Keratinocyte (primary cell): ENCODE measurements at regions not wholly inside any gene's neighbourhood (a gene's known extent, or its start where the extent isn't known, plus 50 kb on each side); places are given as distances from the start of the nearest gene placed in this dataset.

ENCODE experiments used
- DNase-seq: peaks from one replicate; pipeline ENCODE4 v3.0.0-alpha.2; 2011; ENCODE audit warnings: low read depth, missing footprints, low spot score
- FAIRE-seq: peaks from 2 replicates; lab custom pipeline; 2011; peaks lifted over from hg19 to GRCh38; lab: Jason Lieb, UNC
- H2AFZ ChIP-seq: 2 replicates; pipeline ENCODE4 v1.6.0; 2012; ENCODE audit warnings: low read length, control low read depth, inconsistent platforms; ENCODE audit not compliant: control insufficient read depth
- H3K27ac ChIP-seq: 2 replicates; pipeline ENCODE4 v1.5.1; 2011; ENCODE audit warnings: low read length; ENCODE audit not compliant: control insufficient read depth, insufficient read depth
- H3K27me3 ChIP-seq: 3 replicates; pipeline ENCODE4 v1.6.0; 2011; ENCODE audit warnings: low read length; ENCODE audit not compliant: control insufficient read depth, insufficient read depth; ENCODE audit errors: extremely low read depth
- H3K36me3 ChIP-seq, 2 experiments: 2 replicates in 1 of 2; 3 replicates in 1 of 2; pipeline ENCODE4 v1.5.1; 2011; ENCODE audit warnings: low read length in 2 of 2, mild to moderate bottlenecking in 1 of 2; ENCODE audit not compliant: control insufficient read depth in 2 of 2, insufficient read depth in 2 of 2; ENCODE audit errors: extremely low read depth in 1 of 2
- H3K4me1 ChIP-seq: 3 replicates; pipeline ENCODE4 v1.5.1; 2011; ENCODE audit warnings: low read length; ENCODE audit not compliant: control insufficient read depth, insufficient read depth; ENCODE audit errors: extremely low read depth
- H3K4me2 ChIP-seq: 3 replicates; pipeline ENCODE4 v1.6.0; 2011; ENCODE audit warnings: low read depth, low read length; ENCODE audit not compliant: control insufficient read depth, insufficient read depth; ENCODE audit errors: extremely low read depth
- H3K4me3 ChIP-seq, 3 experiments: fragments of 200-600 bp in 1 of 3; sonication (generic) in 1 of 3; 2 replicates in 2 of 3; 3 replicates in 1 of 3; pipeline ENCODE4 v1.5.1; 2011 to 2016; ENCODE audit warnings: low read length in 3 of 3, mild to moderate bottlenecking in 3 of 3, control low read depth in 2 of 3, inconsistent platforms in 1 of 3, low read depth in 1 of 3, mixed read lengths in 1 of 3, mixed run types in 1 of 3, moderate library complexity in 1 of 3; ENCODE audit not compliant: control insufficient read depth in 2 of 3, insufficient read depth in 2 of 3; ENCODE audit errors: extremely low read depth in 1 of 3
- H3K79me2 ChIP-seq: 2 replicates; pipeline ENCODE4 v1.6.0; 2012; ENCODE audit warnings: low read length; ENCODE audit not compliant: control insufficient read depth, insufficient read depth
- H3K9ac ChIP-seq: 3 replicates; pipeline ENCODE4 v1.6.0; 2011; ENCODE audit warnings: low read length; ENCODE audit not compliant: control insufficient read depth, insufficient read depth; ENCODE audit errors: extremely low read depth
- H3K9me1 ChIP-seq: 3 replicates; pipeline ENCODE4 v1.6.0; 2011; ENCODE audit warnings: low read length; ENCODE audit not compliant: control insufficient read depth, insufficient read depth; ENCODE audit errors: extremely low read depth
- H3K9me3 ChIP-seq: 2 replicates; pipeline ENCODE4 v1.5.1; 2012; ENCODE audit warnings: low read depth, low read length; ENCODE audit not compliant: control insufficient read depth
- H4K20me1 ChIP-seq: 3 replicates; pipeline ENCODE4 v1.6.0; 2011; ENCODE audit warnings: low read length; ENCODE audit not compliant: control insufficient read depth, insufficient read depth; ENCODE audit errors: extremely low read depth
- CTCF ChIP-seq, 3 experiments: IDR thresholded peaks in 1 of 3; conservative IDR thresholded peaks in 1 of 3; optimal IDR thresholded peaks in 1 of 3; 2 replicates in 2 of 3; 3 replicates in 1 of 3; pipeline versions ENCODE3 to v1.5.1; 2011; ENCODE audit warnings: low read length in 3 of 3, mild to moderate bottlenecking in 3 of 3, moderate library complexity in 2 of 3, control low read depth in 1 of 3, inconsistent platforms in 1 of 3; ENCODE audit not compliant: insufficient read depth in 2 of 3; ENCODE audit errors: extremely low read depth in 1 of 3
- EZH2 ChIP-seq: IDR thresholded peaks from one replicate; pipeline ENCODE4 v1.6.1; 2012; ENCODE audit warnings: inconsistent platforms, mild to moderate bottlenecking, low read length, moderate library complexity
- dilution Hi-C: fragments of 300-500 bp; cut with MboI; formaldehyde crosslinking; loops from one replicate; pipeline ENCODE4 v1.7.0; 2020; ENCODE audit warnings: low sequenced_read_pairs; ENCODE audit not compliant: extremely low pct_ligation_motif_present

GRCh38 chr4:144208074-144208473 is 67.6 kb upstream of the GYPA start:
- no peaks in the 10 kb centered on the region for H3K27me3 ChIP-seq
- FAIRE-seq (no peak), DNase-seq (no peak)
- no peak overlapping the region for H3K4me3 ChIP-seq
- H3K36me3 ChIP-seq = no peaks in the 10 kb centered on the region
- H3K4me1 ChIP-seq = no peaks in the 10 kb centered on the region
- no peaks in the 10 kb centered on the region for H3K9me3 ChIP-seq
- no peak overlapping the region for H3K9ac ChIP-seq
- H4K20me1 ChIP-seq = no peaks in the 10 kb centered on the region
- dilution Hi-C loops = no loop called here
- no peaks in the 10 kb centered on the region for H3K79me2 ChIP-seq
- H3K27ac ChIP-seq = no peak overlapping the region
- no peak overlapping the region for H2AFZ ChIP-seq
- H3K4me2 ChIP-seq = no peak overlapping the region
- TF ChIP-seq EZH2 = no peak
- TF ChIP-seq CTCF (optimal IDR thresholded peaks at IDR 0.05 in 1 of 3, IDR thresholded peaks at IDR 0.05 in 1 of 3, conservative IDR thresholded peaks at IDR 0.05 in 1 of 3; ENCODE audit: extremely low read depth in 1 of 3, insufficient read depth in 2 of 3, low read length in 3 of 3) = no peak
- H3K9me1 ChIP-seq = no peaks in the 10 kb centered on the region

- H3K9ac ChIP-seq = no peak overlapping the region
- H3K27me3 ChIP-seq = no peaks in the 10 kb centered on the region
- H2AFZ ChIP-seq = no peak overlapping the region
- DNase-seq = no peak
- no peak overlapping the region for H3K4me3 ChIP-seq
- H3K79me2 ChIP-seq = no peaks in the 10 kb centered on the region
- no peak overlapping the region for H3K27ac ChIP-seq
- H3K4me2 ChIP-seq = no peak overlapping the region
- no peaks in the 10 kb centered on the region for H3K9me3 ChIP-seq
- H3K4me1 ChIP-seq = no peaks in the 10 kb centered on the region
- no peak for TF ChIP-seq CTCF (optimal IDR thresholded peaks at IDR 0.05 in 1 of 3, IDR thresholded peaks at IDR 0.05 in 1 of 3, conservative IDR thresholded peaks at IDR 0.05 in 1 of 3; ENCODE audit: extremely low read depth in 1 of 3, insufficient read depth in 2 of 3, low read length in 3 of 3)
- TF ChIP-seq EZH2 = no peak
- dilution Hi-C loops = no loop called here
- no peaks in the 10 kb centered on the region for H4K20me1 ChIP-seq
- no peak for FAIRE-seq
- H3K36me3 ChIP-seq = no peaks in the 10 kb centered on the region
- no peaks in the 10 kb centered on the region for H3K9me1 ChIP-seq
These were observed 69.0 kb upstream of the GYPA start for GRCh38 chr4:144209491-144209890.
